ENCODE measurements at regions not wholly inside any gene's neighbourhood (a gene's known extent, or its start where the extent isn't known, plus 50 kb on each side); places are given as distances from the start of the nearest gene placed in this dataset.

DNA sequence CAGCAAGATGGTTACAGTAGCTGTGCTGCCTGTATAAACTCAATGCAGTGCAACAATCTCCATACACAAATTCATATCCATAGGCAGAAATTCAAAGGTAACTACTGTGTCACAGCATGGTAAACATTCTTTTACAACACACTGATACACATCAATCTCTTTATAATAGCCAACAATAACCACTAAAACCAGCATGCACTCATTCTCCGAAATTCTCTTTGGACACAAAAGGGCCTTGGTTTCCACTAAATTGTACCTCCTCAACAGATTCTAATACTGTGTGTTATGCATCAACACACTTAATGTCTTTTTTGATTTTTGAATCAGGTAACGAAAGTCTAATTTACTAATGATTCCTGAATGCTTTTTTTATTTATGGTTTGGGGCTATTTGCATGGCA, 1323.7 kb downstream of the GRIK2 start:
- no peak for TF ChIP-seq POLR2A (IDR thresholded peaks at IDR 0.05; ENCODE audit: control extremely low read depth in 1 of 2, low read depth in 2 of 2, low read length in 2 of 2)
- TF ChIP-seq RXRA (IDR thresholded peaks at IDR 0.05; ENCODE audit: insufficient read depth, low read depth, low read length), result no peak
- TF ChIP-seq, protein P1, sequence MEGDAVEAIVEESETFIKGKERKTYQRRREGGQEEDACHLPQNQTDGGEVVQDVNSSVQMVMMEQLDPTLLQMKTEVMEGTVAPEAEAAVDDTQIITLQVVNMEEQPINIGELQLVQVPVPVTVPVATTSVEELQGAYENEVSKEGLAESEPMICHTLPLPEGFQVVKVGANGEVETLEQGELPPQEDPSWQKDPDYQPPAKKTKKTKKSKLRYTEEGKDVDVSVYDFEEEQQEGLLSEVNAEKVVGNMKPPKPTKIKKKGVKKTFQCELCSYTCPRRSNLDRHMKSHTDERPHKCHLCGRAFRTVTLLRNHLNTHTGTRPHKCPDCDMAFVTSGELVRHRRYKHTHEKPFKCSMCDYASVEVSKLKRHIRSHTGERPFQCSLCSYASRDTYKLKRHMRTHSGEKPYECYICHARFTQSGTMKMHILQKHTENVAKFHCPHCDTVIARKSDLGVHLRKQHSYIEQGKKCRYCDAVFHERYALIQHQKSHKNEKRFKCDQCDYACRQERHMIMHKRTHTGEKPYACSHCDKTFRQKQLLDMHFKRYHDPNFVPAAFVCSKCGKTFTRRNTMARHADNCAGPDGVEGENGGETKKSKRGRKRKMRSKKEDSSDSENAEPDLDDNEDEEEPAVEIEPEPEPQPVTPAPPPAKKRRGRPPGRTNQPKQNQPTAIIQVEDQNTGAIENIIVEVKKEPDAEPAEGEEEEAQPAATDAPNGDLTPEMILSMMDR (IDR thresholded peaks at IDR 0.05; ENCODE audit: control extremely low read depth in 1 of 3, insufficient read depth in 1 of 3, low read depth in 1 of 3, low read length in 3 of 3), result no peak
- no peak for TF ChIP-seq SIX5 (IDR thresholded peaks at IDR 0.05; ENCODE audit: low read depth, low read length)
- no peak for TF ChIP-seq FOSL1 (IDR thresholded peaks at IDR 0.05; ENCODE audit: insufficient read depth, low read depth, low read length)

Data from H1 (cell line).